Renal pelvis (tissue), 1 donor: ENCODE measurements at regions not wholly inside any gene's neighbourhood (a gene's known extent, or its start where the extent isn't known, plus 50 kb on each side); places are given as distances from the start of the nearest gene placed in this dataset.
"Not testable (repeated sequence)": the region's sequence is repeated elsewhere in the genome, so short reads cannot be mapped to it uniquely, and the experiment has no call there.

Experiments
- DNase-seq: peaks from one replicate; pipeline ENCODE4 v3.0.0-alpha.2; 2013

- DNase-seq, result no peak
Observed at GRCh38 chr21:19400223-19400770, 996.7 kb upstream of the TMPRSS15 start.

DNA sequence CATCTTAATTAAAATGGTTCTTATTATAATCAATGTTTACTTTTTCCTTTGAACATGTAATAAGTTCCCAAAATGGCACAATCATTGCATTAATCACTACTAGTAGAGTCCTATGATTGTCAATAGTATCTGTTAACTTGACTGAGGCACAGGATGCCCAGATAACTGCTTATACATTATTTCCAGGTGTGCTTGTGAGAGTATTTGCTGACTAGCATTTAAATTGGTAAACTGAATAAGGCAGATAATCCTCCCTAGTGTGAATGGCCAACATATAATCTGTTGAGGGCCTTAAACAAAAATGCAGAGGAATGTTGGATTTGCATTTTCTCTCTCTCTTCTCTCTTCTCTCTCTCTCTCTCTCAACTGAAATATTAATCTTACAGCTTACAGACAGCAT lies 999.3 kb upstream of the TMPRSS15 start:
- DNase-seq, result no peak

GRCh38 chr21:19405326-19405725 lies 1001.7 kb upstream of the TMPRSS15 start:
- no peak for DNase-seq

DNA sequence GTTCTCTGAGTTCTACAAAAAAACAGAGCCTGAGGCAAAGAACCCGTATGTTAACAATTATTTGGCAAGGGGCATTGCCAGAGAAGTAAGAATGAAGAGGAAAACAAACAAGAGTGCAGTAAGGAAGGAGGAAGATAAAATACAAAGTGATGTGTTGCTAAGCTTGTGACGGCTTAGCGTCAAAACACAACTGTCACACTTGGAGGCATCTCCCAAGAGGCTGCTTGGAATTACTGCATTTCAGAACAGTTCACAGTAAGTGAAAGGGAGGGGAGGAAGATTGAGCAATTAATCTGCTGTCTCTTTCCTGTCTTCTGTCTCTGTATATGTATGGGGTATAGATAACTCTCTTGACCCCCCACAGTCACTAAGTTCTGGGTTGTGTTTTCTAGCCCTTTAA lies 1017.0 kb upstream of the TMPRSS15 start:
- no peak for DNase-seq

DNA sequence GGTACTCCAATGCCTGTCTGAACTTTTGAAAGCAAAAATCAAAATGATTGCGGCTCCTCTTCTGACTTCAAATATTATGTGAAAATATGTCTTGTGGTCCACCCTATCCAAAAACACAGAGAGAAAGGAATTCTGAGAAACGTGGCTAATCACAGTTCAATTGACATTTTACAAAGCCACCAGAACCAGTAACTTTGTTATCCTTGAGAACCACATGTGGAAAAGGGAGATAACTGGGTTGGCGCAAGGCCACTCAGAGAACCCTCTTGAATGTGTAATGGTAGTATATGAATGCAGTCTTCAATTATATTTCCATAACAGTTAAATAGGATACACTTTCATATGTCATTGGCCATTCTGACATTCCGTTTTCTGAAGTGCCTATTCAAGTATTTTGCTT lies 1030.0 kb upstream of the TMPRSS15 start:
- no peak for DNase-seq

DNA sequence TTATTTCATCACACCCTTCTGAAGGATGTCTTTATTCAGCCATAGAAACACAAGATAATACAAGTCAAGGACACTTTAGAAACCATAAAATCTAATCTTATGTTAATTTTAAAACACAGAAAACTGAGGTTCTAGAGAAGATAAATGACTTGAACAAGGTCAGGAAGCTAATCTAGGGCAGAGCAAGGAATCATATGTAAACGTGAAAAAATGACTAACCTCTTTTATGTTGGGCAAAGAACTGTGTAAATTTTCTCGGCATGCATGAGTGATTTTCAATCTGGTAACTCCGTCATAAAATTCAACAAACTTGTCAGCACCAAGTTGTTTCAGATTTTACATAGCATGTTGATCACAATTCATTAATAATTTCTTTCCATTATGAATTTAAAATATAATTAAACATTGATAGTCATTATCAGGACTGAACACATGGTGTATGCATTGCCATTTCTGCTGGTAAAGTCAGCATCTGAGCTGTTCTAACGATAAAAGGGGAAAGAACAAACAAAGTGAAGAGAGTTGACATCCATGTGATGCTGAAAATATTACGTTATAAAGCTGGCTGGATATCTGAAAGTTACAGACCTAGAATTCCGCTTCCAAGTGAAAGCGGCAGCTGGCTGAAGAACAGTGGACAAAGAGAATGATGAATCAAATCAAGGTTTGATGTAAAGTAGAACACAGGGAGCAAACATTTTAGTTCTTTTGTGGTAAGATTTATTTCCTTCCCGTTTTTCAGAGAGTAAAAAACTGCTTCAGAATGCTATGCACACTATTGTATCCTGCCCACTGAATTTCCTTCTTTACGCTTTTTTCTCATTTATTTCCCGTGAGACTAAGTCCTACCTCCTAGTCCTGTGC lies 1037.4 kb upstream of the TMPRSS15 start:
- DNase-seq, result no peak

DNA sequence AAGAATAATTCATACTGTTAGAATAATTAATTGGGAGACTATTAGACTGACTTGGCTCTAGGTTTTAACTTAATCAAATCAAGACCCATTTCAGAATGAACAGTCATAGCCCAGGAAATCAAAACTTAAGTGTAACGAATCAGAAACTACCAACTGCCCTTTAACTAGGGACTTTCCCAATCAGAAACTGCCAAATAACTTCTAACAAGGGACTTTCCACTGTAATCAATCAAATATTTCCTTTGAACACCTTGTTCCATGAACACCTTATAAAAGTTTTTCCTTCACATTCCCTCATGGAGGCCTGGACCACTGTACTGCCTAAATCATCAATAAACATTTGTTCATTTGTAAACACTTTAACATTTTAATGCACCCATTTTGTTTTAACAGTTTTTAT lies 1054.7 kb upstream of the TMPRSS15 start:
- DNase-seq, result no peak

- no peak for DNase-seq
Observed at GRCh38 chr21:19461481-19462205, 1058.1 kb upstream of the TMPRSS15 start.

DNA sequence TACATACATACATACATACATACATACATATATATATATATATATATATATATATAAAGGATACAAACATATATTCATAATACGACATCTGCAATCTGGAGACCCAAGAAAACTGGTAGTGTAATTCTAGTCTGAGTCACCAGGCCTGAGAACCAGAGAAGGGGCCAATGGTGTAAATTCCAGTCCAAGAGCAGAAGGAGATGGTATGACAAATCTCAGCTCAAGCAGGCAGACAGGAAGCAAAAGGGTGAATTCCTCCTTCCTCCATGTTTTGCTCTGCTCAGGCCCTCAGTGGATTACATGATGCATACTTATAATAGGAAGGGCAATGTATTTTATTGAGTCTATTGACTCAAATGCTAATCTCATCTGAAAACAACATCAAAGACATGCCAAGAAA lies 1060.4 kb upstream of the TMPRSS15 start:
- no peak for DNase-seq

DNA sequence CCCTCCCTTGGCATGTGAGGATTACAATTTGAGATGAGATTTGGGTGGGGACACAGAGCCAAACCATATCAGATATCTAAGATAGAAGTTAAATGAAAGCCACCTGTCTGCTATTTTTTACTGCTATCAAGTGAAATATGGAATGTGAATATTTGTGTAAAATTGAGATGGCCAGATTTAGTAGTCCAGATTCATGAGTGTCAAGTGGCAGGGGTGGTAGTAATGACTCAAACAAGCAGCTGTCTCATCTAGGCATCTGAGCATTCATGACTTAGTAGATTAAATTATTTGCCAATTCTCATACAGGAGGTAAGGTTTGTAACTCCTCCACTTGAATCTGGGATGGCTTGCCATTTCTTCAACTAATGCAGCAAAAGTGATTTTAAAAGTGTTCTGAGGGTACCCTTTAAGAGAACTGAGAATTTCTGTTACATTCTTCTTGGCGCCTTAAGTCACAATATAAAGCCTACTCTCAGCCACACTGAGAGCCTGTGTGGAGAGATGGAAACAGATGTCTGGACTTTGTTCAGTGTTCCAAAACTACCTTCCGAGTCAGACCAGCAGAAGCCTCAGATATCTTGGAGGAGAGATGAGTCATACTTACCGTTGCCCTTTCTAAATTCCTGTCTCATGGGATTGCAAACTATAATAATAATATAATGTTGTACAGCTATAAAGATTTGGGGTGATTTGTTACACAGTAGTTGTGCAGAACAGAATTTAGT lies 1065.6 kb upstream of the TMPRSS15 start:
- no peak for DNase-seq

- no peak for DNase-seq
Observed at GRCh38 chr21:19475525-19475924, 1071.9 kb upstream of the TMPRSS15 start.

GRCh38 chr21:19489930-19490329 lies 1086.3 kb upstream of the TMPRSS15 start:
- DNase-seq, result no peak

DNA sequence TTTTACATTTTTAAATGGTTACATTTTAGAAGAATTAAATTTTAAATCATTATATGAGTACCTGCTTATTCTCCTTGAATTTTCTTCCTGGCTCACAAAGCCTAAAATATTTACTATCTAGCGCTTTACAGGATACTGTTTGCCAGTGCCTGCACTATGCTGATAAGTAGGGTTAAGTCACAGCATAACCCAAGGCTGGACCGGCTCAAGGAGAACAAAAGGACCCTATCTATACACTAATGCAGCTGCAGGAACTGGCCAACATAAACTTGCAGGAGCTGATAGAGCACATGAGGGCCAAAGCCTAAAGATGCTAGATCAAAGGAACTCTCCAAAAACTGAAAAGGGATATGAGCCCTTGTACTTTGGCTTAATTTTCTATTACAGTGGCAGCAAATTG lies 1086.9 kb upstream of the TMPRSS15 start:
- DNase-seq, result no peak

GRCh38 chr21:19493437-19494241 lies 1090.1 kb upstream of the TMPRSS15 start:
- not testable (repeated sequence) for DNase-seq

- DNase-seq, result no peak
Observed at GRCh38 chr21:19501115-19501514, 1097.5 kb upstream of the TMPRSS15 start.

DNA sequence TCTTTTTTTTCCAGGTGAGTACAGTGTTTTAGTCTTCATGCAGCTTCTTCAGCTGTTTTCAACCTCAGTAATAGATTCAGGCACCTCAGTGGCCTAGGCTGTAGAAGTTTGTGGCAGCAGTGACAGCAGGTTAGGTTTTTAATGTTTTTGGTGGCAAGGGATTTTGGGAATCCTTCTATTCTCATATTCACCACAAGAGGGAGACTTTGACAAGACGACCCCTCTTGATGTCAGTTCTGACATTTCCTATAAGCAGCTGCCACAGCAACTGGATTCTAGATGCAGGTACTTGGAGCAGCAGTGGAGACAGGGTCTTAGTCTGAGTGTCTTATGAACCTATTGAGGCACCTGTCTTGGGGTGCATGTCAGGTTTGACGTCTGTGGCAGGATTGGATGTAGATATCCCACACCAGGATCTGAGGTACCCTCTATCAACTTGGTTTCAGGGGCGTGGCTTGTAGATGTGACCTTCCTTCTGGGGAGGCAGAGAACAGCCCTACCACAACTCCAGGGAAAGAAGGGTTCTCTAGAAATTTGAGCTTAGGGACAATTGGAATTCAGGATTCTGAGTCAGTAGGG lies 1104.2 kb upstream of the TMPRSS15 start:
- no peak for DNase-seq

- no peak for DNase-seq
Observed at GRCh38 chr21:19508442-19508841, 1104.9 kb upstream of the TMPRSS15 start.

DNA sequence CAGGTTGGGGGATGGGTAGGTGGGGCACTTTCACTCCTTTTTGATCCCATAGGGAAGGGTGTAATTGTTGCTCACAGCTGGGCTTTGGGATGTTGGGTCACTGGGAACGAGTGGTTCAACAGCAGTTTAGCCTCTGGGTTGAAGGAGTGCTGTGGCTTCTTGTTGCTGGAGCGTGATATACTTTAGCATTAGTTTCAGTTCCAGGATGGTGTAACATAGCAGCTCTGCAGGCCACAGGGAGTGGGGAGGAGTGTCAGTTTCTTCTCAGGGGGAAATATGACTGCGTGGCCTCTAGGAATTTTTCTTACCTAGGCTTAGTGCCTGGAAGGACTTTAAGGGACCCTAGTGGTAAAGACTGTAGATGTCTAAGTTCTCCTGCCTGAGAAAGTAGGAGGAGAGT lies 1105.3 kb upstream of the TMPRSS15 start:
- DNase-seq, result no peak

DNA sequence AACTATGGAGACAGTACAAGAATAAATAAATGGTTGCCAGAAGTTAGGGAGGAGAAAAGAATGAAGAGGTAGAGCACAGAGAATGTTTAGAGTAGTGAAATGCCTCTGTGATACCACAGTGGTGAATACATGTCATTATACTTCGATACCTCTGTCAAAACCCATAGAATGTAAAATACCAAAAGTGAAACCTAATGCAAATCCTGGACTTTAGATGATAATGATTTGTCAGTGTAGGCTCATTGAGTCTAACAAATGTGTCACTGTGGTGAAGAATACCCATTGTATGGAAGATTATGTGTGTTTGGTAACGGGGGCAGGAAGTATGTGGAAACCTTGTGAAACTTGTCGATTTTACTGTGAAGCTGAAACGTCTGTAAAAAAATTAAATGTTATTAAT lies 1106.5 kb upstream of the TMPRSS15 start:
- DNase-seq, result no peak

- DNase-seq, result no peak
Observed at GRCh38 chr21:19510653-19511052, 1107.1 kb upstream of the TMPRSS15 start.

GRCh38 chr21:19522381-19522780 lies 1118.8 kb upstream of the TMPRSS15 start:
- no peak for DNase-seq
